H9 (cell line): ENCODE measurements at regions not wholly inside any gene's neighbourhood (a gene's known extent, or its start where the extent isn't known, plus 50 kb on each side); places are given as distances from the start of the nearest gene placed in this dataset.

Source experiments
- DNase-seq: peaks from one replicate; pipeline ENCODE4 v3.0.0-alpha.2; 2017
- H2AFZ ChIP-seq: one replicate; pipeline ENCODE4 v1.6.1; 2013; ENCODE audit warnings: mild to moderate bottlenecking, low read length, control low read depth, moderate library complexity
- H2AK5ac ChIP-seq: 2 replicates; pipeline ENCODE4 v1.6.1; 2013; ENCODE audit warnings: low read length, control low read depth, mixed read lengths; ENCODE audit not compliant: insufficient read length
- H2BK120ac ChIP-seq: one replicate; pipeline ENCODE4 v1.6.1; 2013; ENCODE audit warnings: low read depth, mild to moderate bottlenecking, low read length, control low read depth, inconsistent platforms; ENCODE audit not compliant: poor library complexity, severe bottlenecking
- H2BK12ac ChIP-seq: 2 replicates; pipeline ENCODE4 v1.6.1; 2013; ENCODE audit warnings: low read length, control low read depth, mixed read lengths, low read depth; ENCODE audit not compliant: insufficient read length
- H2BK15ac ChIP-seq: 2 replicates; pipeline ENCODE4 v1.6.1; 2013; ENCODE audit warnings: low read depth, low read length, control low read depth
- H2BK20ac ChIP-seq: one replicate; pipeline ENCODE4 v1.6.1; 2013; ENCODE audit warnings: low read depth, mild to moderate bottlenecking, low read length, control low read depth, inconsistent platforms; ENCODE audit not compliant: poor library complexity, severe bottlenecking
- H2BK5ac ChIP-seq: 2 replicates; pipeline ENCODE4 v1.6.1; 2013; ENCODE audit warnings: low read length, control low read depth, mixed read lengths; ENCODE audit not compliant: insufficient read length
- H3K14ac ChIP-seq: 2 replicates; pipeline ENCODE4 v1.6.1; 2013; ENCODE audit warnings: low read length, control low read depth; ENCODE audit not compliant: insufficient read depth
- H3K18ac ChIP-seq: 2 replicates; pipeline ENCODE4 v1.6.1; 2013; ENCODE audit warnings: low read depth, mild to moderate bottlenecking, mixed read lengths, low read length, control low read depth; ENCODE audit not compliant: insufficient read length
- H3K23ac ChIP-seq: 2 replicates; pipeline ENCODE4 v1.6.1; 2013; ENCODE audit warnings: low read length, control low read depth, mixed read lengths, low read depth; ENCODE audit not compliant: insufficient read length
- H3K23me2 ChIP-seq: 2 replicates; pipeline ENCODE4 v1.6.1; 2013; ENCODE audit warnings: low read depth, mild to moderate bottlenecking, mixed read lengths, low read length, control low read depth; ENCODE audit not compliant: insufficient read length, poor library complexity, severe bottlenecking
- H3K27ac ChIP-seq: 2 replicates; pipeline ENCODE4 v1.5.1; 2013; ENCODE audit warnings: low read length, control low read depth, mixed read lengths, low read depth; ENCODE audit not compliant: insufficient read length
- H3K27me3 ChIP-seq: 2 replicates; pipeline ENCODE4 v1.6.1; 2013; ENCODE audit warnings: low read length, control low read depth, inconsistent platforms; ENCODE audit not compliant: insufficient read depth
- H3K4ac ChIP-seq: 2 replicates; pipeline ENCODE4 v1.6.1; 2013; ENCODE audit warnings: low read depth, mild to moderate bottlenecking, control low read depth, inconsistent platforms, low read length, moderate library complexity
- H3K4me1 ChIP-seq: 2 replicates; pipeline ENCODE4 v1.6.1; 2013; ENCODE audit warnings: low read length, control low read depth, inconsistent platforms; ENCODE audit not compliant: insufficient read depth
- H3K4me2 ChIP-seq: 2 replicates; pipeline ENCODE4 v1.6.1; 2013; ENCODE audit warnings: low read length, control low read depth, mixed read lengths; ENCODE audit not compliant: insufficient read length, insufficient read depth
- H3K56ac ChIP-seq: 2 replicates; pipeline ENCODE4 v1.6.1; 2013; ENCODE audit warnings: low read depth, mild to moderate bottlenecking, mixed read lengths, low read length, control low read depth; ENCODE audit not compliant: insufficient read length
- H3K79me1 ChIP-seq: 2 replicates; pipeline ENCODE4 v1.6.1; 2013; ENCODE audit warnings: low read depth, mild to moderate bottlenecking, moderate library complexity, low read length, control low read depth, inconsistent platforms; ENCODE audit not compliant: insufficient read depth, poor library complexity, severe bottlenecking
- H3K79me2 ChIP-seq: 2 replicates; pipeline ENCODE4 v1.6.1; 2013; ENCODE audit warnings: low read length, control low read depth, inconsistent platforms; ENCODE audit not compliant: insufficient read depth
- H3K9ac ChIP-seq: 2 replicates; pipeline ENCODE4 v1.6.1; 2013; ENCODE audit warnings: low read length, control low read depth, mixed read lengths; ENCODE audit not compliant: insufficient read length; ENCODE audit errors: extremely low read depth
- H3K9me3 ChIP-seq: one replicate; pipeline ENCODE4 v1.6.1; 2013; ENCODE audit warnings: low read depth, low read length, inconsistent platforms; ENCODE audit not compliant: control insufficient read depth
- H3T11ph ChIP-seq: one replicate; pipeline ENCODE4 v1.6.1; 2013; ENCODE audit warnings: mild to moderate bottlenecking, low read length, control low read depth, inconsistent platforms
- H4K20me1 ChIP-seq: one replicate; pipeline ENCODE4 v1.6.1; 2013; ENCODE audit not compliant: control insufficient read depth, insufficient read length, insufficient read depth
- H4K5ac ChIP-seq: 2 replicates; pipeline ENCODE4 v1.6.1; 2013; ENCODE audit warnings: low read depth, mild to moderate bottlenecking, mixed read lengths, low read length, control low read depth; ENCODE audit not compliant: insufficient read length
- H4K8ac ChIP-seq: replicated peaks from 2 replicates; pipeline ENCODE4 v1.6.1; 2013; ENCODE audit warnings: low read length, control low read depth, mixed read lengths, low read depth; ENCODE audit not compliant: insufficient read length
- H4K91ac ChIP-seq: 2 replicates; pipeline ENCODE4 v1.6.1; 2013; ENCODE audit warnings: low read depth, mild to moderate bottlenecking, moderate library complexity, mixed read lengths, low read length, control low read depth; ENCODE audit not compliant: insufficient read length
- H3K27ac Mint-ChIP-seq, 3 experiments: 2 replicates in 2 of 3; 3 replicates in 1 of 3; pipeline ENCODE4 v1.8.0; 2020 to 2021; ENCODE audit warnings: mixed read lengths in 3 of 3, mild to moderate bottlenecking in 1 of 3, moderate library complexity in 1 of 3
- H3K27me3 Mint-ChIP-seq: 2 replicates; pipeline ENCODE4 v1.8.0; 2021; ENCODE audit warnings: low read depth, mild to moderate bottlenecking, moderate library complexity, mixed read lengths
- H3K36me3 Mint-ChIP-seq, 3 experiments: 2 replicates in 2 of 3; 3 replicates in 1 of 3; pipeline ENCODE4 v1.8.0; 2020 to 2021; ENCODE audit warnings: low read depth in 3 of 3, mixed read lengths in 3 of 3; ENCODE audit not compliant: insufficient read depth in 1 of 3
- H3K4me1 Mint-ChIP-seq, 2 experiments: 2 replicates each; pipeline ENCODE4 v1.8.0; 2020; ENCODE audit warnings: mixed read lengths in 2 of 2
- H3K4me3 Mint-ChIP-seq, 2 experiments: 2 replicates in 1 of 2; 3 replicates in 1 of 2; pipeline ENCODE4 v1.8.0; 2020 to 2021; ENCODE audit warnings: mild to moderate bottlenecking in 2 of 2, mixed read lengths in 2 of 2, moderate library complexity in 1 of 2
- H3K9me3 Mint-ChIP-seq, 2 experiments: 2 replicates in 1 of 2; 3 replicates in 1 of 2; pipeline ENCODE4 v1.8.0; 2020; ENCODE audit warnings: mild to moderate bottlenecking in 2 of 2, mixed read lengths in 2 of 2, moderate library complexity in 1 of 2
- CTCF ChIP-seq: fragments of 200-600 bp; sonication (generic); conservative IDR thresholded peaks from 3 replicates; pipeline ENCODE4 v1.8.0; 2021; ENCODE audit warnings: antibody characterized with exemption, mild to moderate bottlenecking
- WGBS: extraction: QIAGEN DNeasy Blood & Tissue Kit; methylation state at CpG from one replicate; pipeline ENCODE4 v1.1.7; 2013; ENCODE audit warnings: missing lambda C conversion rate, low lambda C conversion rate, mixed read lengths; ENCODE audit not compliant: insufficient read length; ENCODE audit errors: extremely low coverage; 5-methylcytosine and 5-hydroxymethylcytosine counted together

- Histone ChIP-seq H3K79me1 (no peaks in the 10 kb centered on the region), H3K79me2 (no peaks in the 10 kb centered on the region), H3K27ac (no peak overlapping the region), H3K27me3 (no peaks in the 10 kb centered on the region), H2BK120ac (no peak overlapping the region), H3K18ac (no peak overlapping the region), H3K4me2 (no peak overlapping the region), H4K91ac (no peak overlapping the region), H4K8ac (no peak overlapping the region), H2AFZ (no peak overlapping the region), H2BK12ac (no peak overlapping the region), H3T11ph (no peak overlapping the region), H4K5ac (no peak overlapping the region), H4K20me1 (no peaks in the 10 kb centered on the region), H3K4ac (no peak overlapping the region), H3K14ac (no peak overlapping the region; the same call in 1 of the 2 replicates), H2BK5ac (no peak overlapping the region), H3K9me3 (no peaks in the 10 kb centered on the region), H2BK20ac (no peak overlapping the region), H3K4me1 (no peaks in the 10 kb centered on the region), H3K9ac (no peak overlapping the region), H2AK5ac (no peak overlapping the region), H2BK15ac (no peak overlapping the region), H3K56ac (no peak overlapping the region), H3K23ac (no peak overlapping the region), H3K23me2 (no peaks in the 10 kb centered on the region)
- Mint-ChIP-seq H3K27ac (no peak overlapping the region), H3K36me3 (peaks cover 8 to 22% (median 9%) of the 10 kb centered on the region in 3 experiments; a peak in 4 of 7 replicates), H3K9me3 (peaks cover 24% of the 10 kb centered on the region in 2 experiments), H3K4me3 (no peak overlapping the region), H3K27me3 (no peaks in the 10 kb centered on the region), H3K4me1 (no peaks in the 10 kb centered on the region)
- TF ChIP-seq CTCF, result no peak
- DNase-seq, result no peak
- no CpG with 5 or more reads among the region's 2 CpGs for WGBS
These were observed 67.4 kb upstream of the PTGS2 start for GRCh38 chr1:186747661-186748060.
